ENCODE measurements at regions not wholly inside any gene's neighbourhood (a gene's known extent, or its start where the extent isn't known, plus 50 kb on each side); places are given as distances from the start of the nearest gene placed in this dataset.

DNA sequence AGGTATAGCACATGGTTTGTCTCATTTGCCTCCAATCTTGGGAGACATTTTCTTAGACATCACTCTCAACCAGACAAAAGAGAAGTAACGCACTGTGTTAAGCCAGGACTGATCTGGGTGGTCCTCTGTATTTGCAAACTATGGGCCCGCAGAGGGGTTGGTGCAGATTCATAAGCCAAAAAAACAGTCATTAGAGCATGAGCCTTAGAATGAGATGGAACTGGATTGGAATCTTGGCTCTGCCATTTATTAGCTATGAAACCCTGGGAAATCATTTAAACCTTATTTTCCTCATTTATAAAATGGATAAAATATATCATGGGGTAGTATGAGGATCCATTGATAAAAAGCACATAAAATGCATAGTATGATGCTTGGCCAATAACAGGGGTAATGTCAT, 213.5 kb upstream of the APCDD1 start:
- Histone ChIP-seq H3K9ac (ENCODE audit: low read length) (no peak overlapping the region), H3K4me3 (ENCODE audit: low read length) (no peak overlapping the region), H3K4me2 (ENCODE audit: low read depth, low read length) (no peak overlapping the region), H3K9me3 (replicated peaks; ENCODE audit: insufficient read depth, low read length) (no peaks in the 10 kb centered on the region), H4K20me1 (ENCODE audit: insufficient read depth, low read length) (no peaks in the 10 kb centered on the region), H3K9me2 (replicated peaks; ENCODE audit: insufficient read depth, low read length) (no peaks in the 10 kb centered on the region), H2AFZ (ENCODE audit: low read length) (no peak overlapping the region), H3K4me1 (ENCODE audit: low read length) (no peaks in the 10 kb centered on the region), H3K79me2 (ENCODE audit: low read length) (no peaks in the 10 kb centered on the region), H3K27me3 (replicated peaks; ENCODE audit: insufficient read depth, low read length) (no peaks in the 10 kb centered on the region), H3K27ac (ENCODE audit: low read length) (no peak overlapping the region), H3K36me3 (replicated peaks; ENCODE audit: insufficient read depth, low read length) (no peaks in the 10 kb centered on the region), H3F3A (ENCODE audit: insufficient read depth, low read length) (no peaks in the 10 kb centered on the region)
- no peak for TF ChIP-seq EZH2phosphoT487 (IDR thresholded peaks at IDR 0.05; ENCODE audit: low read length)
- TF ChIP-seq, protein P1, sequence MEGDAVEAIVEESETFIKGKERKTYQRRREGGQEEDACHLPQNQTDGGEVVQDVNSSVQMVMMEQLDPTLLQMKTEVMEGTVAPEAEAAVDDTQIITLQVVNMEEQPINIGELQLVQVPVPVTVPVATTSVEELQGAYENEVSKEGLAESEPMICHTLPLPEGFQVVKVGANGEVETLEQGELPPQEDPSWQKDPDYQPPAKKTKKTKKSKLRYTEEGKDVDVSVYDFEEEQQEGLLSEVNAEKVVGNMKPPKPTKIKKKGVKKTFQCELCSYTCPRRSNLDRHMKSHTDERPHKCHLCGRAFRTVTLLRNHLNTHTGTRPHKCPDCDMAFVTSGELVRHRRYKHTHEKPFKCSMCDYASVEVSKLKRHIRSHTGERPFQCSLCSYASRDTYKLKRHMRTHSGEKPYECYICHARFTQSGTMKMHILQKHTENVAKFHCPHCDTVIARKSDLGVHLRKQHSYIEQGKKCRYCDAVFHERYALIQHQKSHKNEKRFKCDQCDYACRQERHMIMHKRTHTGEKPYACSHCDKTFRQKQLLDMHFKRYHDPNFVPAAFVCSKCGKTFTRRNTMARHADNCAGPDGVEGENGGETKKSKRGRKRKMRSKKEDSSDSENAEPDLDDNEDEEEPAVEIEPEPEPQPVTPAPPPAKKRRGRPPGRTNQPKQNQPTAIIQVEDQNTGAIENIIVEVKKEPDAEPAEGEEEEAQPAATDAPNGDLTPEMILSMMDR (IDR thresholded peaks at IDR 0.05; ENCODE audit: low read length), result no peak
- TF ChIP-seq EZH2 (optimal IDR thresholded peaks at IDR 0.05; ENCODE audit: low read depth, low read length), result no peak
- DNase-seq, result no peak

DNA sequence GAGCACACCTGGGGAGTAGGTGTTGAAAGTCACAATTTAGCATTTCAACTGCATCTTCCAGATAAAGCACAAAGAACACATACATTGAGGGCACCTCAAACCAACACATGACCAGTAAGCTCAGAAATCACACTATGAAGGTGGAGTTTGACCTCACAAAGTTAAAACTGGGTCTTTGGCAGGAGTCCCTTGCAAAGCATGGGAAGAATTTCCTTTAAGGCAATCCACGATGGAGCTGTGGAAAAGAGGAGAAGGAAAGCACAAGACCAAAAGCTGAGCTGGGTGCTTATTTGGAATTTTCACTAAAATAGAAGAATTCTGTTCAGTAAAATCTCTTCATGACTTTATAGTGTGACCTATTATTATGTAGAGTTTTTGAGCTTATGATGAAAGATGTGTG, 212.9 kb upstream of the APCDD1 start:
- no peak overlapping the region for H2AFZ ChIP-seq (ENCODE audit: low read length)
- H3K36me3 ChIP-seq (replicated peaks; ENCODE audit: insufficient read depth, low read length), result no peaks in the 10 kb centered on the region
- H3K4me2 ChIP-seq (ENCODE audit: low read depth, low read length), result no peak overlapping the region
- DNase-seq, result no peak
- no peaks in the 10 kb centered on the region for H3F3A ChIP-seq (ENCODE audit: insufficient read depth, low read length)
- no peaks in the 10 kb centered on the region for H3K27me3 ChIP-seq (replicated peaks; ENCODE audit: insufficient read depth, low read length)
- no peak overlapping the region for H3K4me3 ChIP-seq (ENCODE audit: low read length)
- H3K27ac ChIP-seq (ENCODE audit: low read length), result no peak overlapping the region
- no peaks in the 10 kb centered on the region for H3K4me1 ChIP-seq (ENCODE audit: low read length)
- no peak for TF ChIP-seq EZH2 (optimal IDR thresholded peaks at IDR 0.05; ENCODE audit: low read depth, low read length)
- TF ChIP-seq, protein P1 (IDR thresholded peaks at IDR 0.05; ENCODE audit: low read length), result no peak
- TF ChIP-seq EZH2phosphoT487 (IDR thresholded peaks at IDR 0.05; ENCODE audit: low read length), result no peak
- H3K79me2 ChIP-seq (ENCODE audit: low read length), result no peaks in the 10 kb centered on the region
- no peaks in the 10 kb centered on the region for H3K9me3 ChIP-seq (replicated peaks; ENCODE audit: insufficient read depth, low read length)
- H3K9me2 ChIP-seq (replicated peaks; ENCODE audit: insufficient read depth, low read length), result no peaks in the 10 kb centered on the region
- no peak overlapping the region for H3K9ac ChIP-seq (ENCODE audit: low read length)
- no peaks in the 10 kb centered on the region for H4K20me1 ChIP-seq (ENCODE audit: insufficient read depth, low read length)

DNA sequence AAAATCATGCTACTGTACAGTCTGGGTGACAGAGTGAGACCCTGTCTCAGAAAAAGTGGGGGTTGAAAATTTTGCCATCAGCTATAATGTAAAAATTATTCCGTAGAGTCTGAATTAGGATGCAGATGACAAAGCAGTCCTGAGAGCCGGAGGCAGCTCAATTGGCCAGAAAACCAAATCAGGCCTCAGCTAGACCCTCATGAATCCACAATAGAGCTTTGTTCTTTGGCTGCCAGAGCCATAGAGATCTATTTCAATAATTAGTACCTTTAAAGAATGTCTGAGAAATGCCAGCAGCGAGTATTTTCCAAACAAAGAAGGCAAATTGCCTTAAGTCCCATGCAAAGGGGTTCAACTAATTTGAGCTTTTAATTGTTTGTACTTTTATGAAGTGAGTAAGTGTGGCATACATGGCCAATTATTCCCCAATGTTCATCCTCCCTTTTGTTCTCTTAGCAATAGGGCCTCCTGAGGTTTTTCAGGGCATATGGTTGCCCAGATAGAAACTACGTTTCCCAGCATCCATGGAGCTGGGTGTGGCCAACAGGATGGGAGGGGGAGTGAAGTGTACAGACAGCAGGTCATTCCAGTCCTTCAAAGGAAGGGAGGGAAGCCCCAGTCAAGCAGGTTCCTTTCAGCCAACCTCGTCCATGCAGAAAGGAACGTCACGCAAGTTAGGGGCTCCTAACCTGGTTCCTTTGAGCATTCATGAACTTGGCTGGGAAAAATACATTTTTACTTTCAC, 211.3 kb upstream of the APCDD1 start:
- Histone ChIP-seq H3K79me2 (ENCODE audit: low read length) (no peaks in the 10 kb centered on the region), H3K9me3 (replicated peaks; ENCODE audit: insufficient read depth, low read length) (no peaks in the 10 kb centered on the region), H3K27ac (ENCODE audit: low read length) (no peak overlapping the region), H3K27me3 (replicated peaks; ENCODE audit: insufficient read depth, low read length) (no peaks in the 10 kb centered on the region), H3K9me2 (replicated peaks; ENCODE audit: insufficient read depth, low read length) (no peaks in the 10 kb centered on the region), H4K20me1 (ENCODE audit: insufficient read depth, low read length) (no peaks in the 10 kb centered on the region), H2AFZ (ENCODE audit: low read length) (no peak overlapping the region), H3K9ac (ENCODE audit: low read length) (no peak overlapping the region), H3F3A (ENCODE audit: insufficient read depth, low read length) (no peaks in the 10 kb centered on the region), H3K4me2 (ENCODE audit: low read depth, low read length) (no peak overlapping the region), H3K36me3 (replicated peaks; ENCODE audit: insufficient read depth, low read length) (no peaks in the 10 kb centered on the region), H3K4me3 (ENCODE audit: low read length) (no peak overlapping the region), H3K4me1 (ENCODE audit: low read length) (no peaks in the 10 kb centered on the region)
- DNase-seq, result no peak
- TF ChIP-seq EZH2 (optimal IDR thresholded peaks at IDR 0.05; ENCODE audit: low read depth, low read length) (no peak), EZH2phosphoT487 (IDR thresholded peaks at IDR 0.05; ENCODE audit: low read length) (no peak)
- TF ChIP-seq, protein P1 (IDR thresholded peaks at IDR 0.05; ENCODE audit: low read length), result no peak

Measured in MM.1S (cell line).